ENCODE measurements at regions not wholly inside any gene's neighbourhood (a gene's known extent, or its start where the extent isn't known, plus 50 kb on each side); places are given as distances from the start of the nearest gene placed in this dataset.

- ATAC-seq (peak in 2 of 4 donors; percentile 53 to 74), DNase-seq (no peak)
- 69% methylated on average over 1 of the region's 1 CpG for WGBS (ENCODE audit: insufficient coverage, low coverage, low lambda C conversion rate, missing lambda C conversion rate)
- Histone ChIP-seq H3K27me3 (no peaks in the 10 kb centered on the region), H3K4me1 (no peaks in the 10 kb centered on the region), H3K36me3 (no peaks in the 10 kb centered on the region), H3K4me3 (no peak overlapping the region), H3K9me3 (no peaks in the 10 kb centered on the region), H3K27ac (no peak overlapping the region)
- intact Hi-C loops (cut with DNase I), result no loop called here
- TF ChIP-seq POLR2A (IDR thresholded peaks at IDR 0.05), result no peak
Observed at GRCh38 chr6:23316131-23316530, 746.8 kb downstream of the HDGFL1 start.

GRCh38 chr6:23316931-23317330, 747.6 kb downstream of the HDGFL1 start:
- intact Hi-C loops (cut with DNase I), result no loop called here
- no peaks in the 10 kb centered on the region for H3K4me1 ChIP-seq
- H3K27me3 ChIP-seq, result no peaks in the 10 kb centered on the region
- H3K36me3 ChIP-seq, result no peaks in the 10 kb centered on the region
- WGBS (ENCODE audit: insufficient coverage, low coverage, low lambda C conversion rate, missing lambda C conversion rate), result 38% methylated on average over 1 of the region's 1 CpG
- ATAC-seq (no peak), DNase-seq (no peak)
- no peak overlapping the region for H3K4me3 ChIP-seq
- H3K9me3 ChIP-seq, result no peaks in the 10 kb centered on the region
- no peak for TF ChIP-seq CTCF (IDR thresholded peaks at IDR 0.05)
- TF ChIP-seq POLR2A (IDR thresholded peaks at IDR 0.05), result no peak
- no peak overlapping the region for H3K27ac ChIP-seq

GRCh38 chr6:23319582-23319981, 750.2 kb downstream of the HDGFL1 start:
- Histone ChIP-seq H3K9me3 (no peaks in the 10 kb centered on the region), H3K27me3 (no peaks in the 10 kb centered on the region), H3K4me3 (no peak overlapping the region), H3K27ac (no peak overlapping the region), H3K4me1 (no peaks in the 10 kb centered on the region), H3K36me3 (no peaks in the 10 kb centered on the region)
- WGBS (ENCODE audit: insufficient coverage, low coverage, low lambda C conversion rate, missing lambda C conversion rate), result 70% methylated on average over 3 of the region's 3 CpGs
- ATAC-seq, result no peak
- no peak for DNase-seq
- TF ChIP-seq CTCF (IDR thresholded peaks at IDR 0.05) (no peak), POLR2A (IDR thresholded peaks at IDR 0.05) (no peak)
- intact Hi-C loops (cut with DNase I), result no loop called here

GRCh38 chr6:23320471-23321015, 751.2 kb downstream of the HDGFL1 start:
- ATAC-seq, result no peak
- Histone ChIP-seq H3K9me3 (no peaks in the 10 kb centered on the region), H3K27ac (no peak overlapping the region), H3K4me1 (no peaks in the 10 kb centered on the region), H3K27me3 (no peaks in the 10 kb centered on the region), H3K4me3 (no peak overlapping the region), H3K36me3 (no peaks in the 10 kb centered on the region)
- TF ChIP-seq POLR2A (IDR thresholded peaks at IDR 0.05) (no peak), CTCF (IDR thresholded peaks at IDR 0.05) (no peak)
- WGBS (ENCODE audit: insufficient coverage, low coverage, low lambda C conversion rate, missing lambda C conversion rate), result 83% methylated on average over 2 of the region's 2 CpGs
- intact Hi-C loops (cut with DNase I), result no loop called here
- DNase-seq, result no peak

GRCh38 chr6:23323897-23324296, 754.5 kb downstream of the HDGFL1 start:
- H3K36me3 ChIP-seq, result no peaks in the 10 kb centered on the region
- no peaks in the 10 kb centered on the region for H3K9me3 ChIP-seq
- no peak overlapping the region for H3K27ac ChIP-seq
- WGBS (ENCODE audit: insufficient coverage, low coverage, low lambda C conversion rate, missing lambda C conversion rate), result 86% methylated on average over 4 of the region's 4 CpGs
- ATAC-seq, result no peak
- no peaks in the 10 kb centered on the region for H3K4me1 ChIP-seq
- TF ChIP-seq POLR2A (IDR thresholded peaks at IDR 0.05), result no peak
- no peak for TF ChIP-seq CTCF (IDR thresholded peaks at IDR 0.05)
- no peaks in the 10 kb centered on the region for H3K27me3 ChIP-seq
- H3K4me3 ChIP-seq, result no peak overlapping the region
- DNase-seq, result no peak
- intact Hi-C loops (cut with DNase I), result no loop called here

Data from right lobe of liver (tissue), 6 donors.